KMS-11 (cell line): ENCODE measurements at regions not wholly inside any gene's neighbourhood (a gene's known extent, or its start where the extent isn't known, plus 50 kb on each side); places are given as distances from the start of the nearest gene placed in this dataset.

ENCODE experiments used
- H2AFZ ChIP-seq: fragments of 200-600 bp; sonication (generic); 2 replicates; pipeline ENCODE4 v1.6.1; 2016; ENCODE audit warnings: antibody characterized with exemption, mixed run types, low read depth
- H3K27ac ChIP-seq: fragments of 200-600 bp; sonication (generic); 2 replicates; pipeline ENCODE4 v1.6.1; 2016; ENCODE audit warnings: mild to moderate bottlenecking, mixed run types
- H3K27me3 ChIP-seq: fragments of 200-600 bp; sonication (generic); 2 replicates; pipeline ENCODE4 v1.6.1; 2017; ENCODE audit warnings: mild to moderate bottlenecking, low read depth, mixed run types, moderate library complexity; ENCODE audit not compliant: insufficient read depth
- H3K36me3 ChIP-seq: fragments of 200-600 bp; sonication (generic); 2 replicates; pipeline ENCODE4 v1.6.1; 2017; ENCODE audit warnings: mild to moderate bottlenecking, mixed run types; ENCODE audit not compliant: insufficient read depth
- H3K4me1 ChIP-seq: fragments of 200-600 bp; sonication (generic); 2 replicates; pipeline ENCODE4 v1.6.1; 2016; ENCODE audit warnings: mild to moderate bottlenecking, low read depth, mixed run types; ENCODE audit not compliant: poor library complexity, severe bottlenecking
- H3K4me2 ChIP-seq: fragments of 200-600 bp; sonication (generic); 2 replicates; pipeline ENCODE4 v1.7.0; 2016; ENCODE audit warnings: mild to moderate bottlenecking, mixed run types
- H3K4me3 ChIP-seq: fragments of 200-600 bp; sonication (generic); IDR thresholded peaks from 2 replicates; pipeline ENCODE4 v1.6.1; 2017; ENCODE audit warnings: low read depth, low read length, mixed read lengths; ENCODE audit not compliant: insufficient read depth
- H3K79me2 ChIP-seq: fragments of 200-600 bp; sonication (generic); 2 replicates; pipeline ENCODE4 v1.6.1; 2016; ENCODE audit warnings: low read depth, mixed run types; ENCODE audit not compliant: insufficient read depth
- H3K9ac ChIP-seq: fragments of 200-600 bp; sonication (generic); 2 replicates; pipeline ENCODE4 v1.6.1; 2016; ENCODE audit warnings: mild to moderate bottlenecking, mixed run types
- H4K20me1 ChIP-seq: fragments of 200-600 bp; sonication (generic); 2 replicates; pipeline ENCODE4 v1.6.1; 2016; ENCODE audit warnings: mild to moderate bottlenecking, mixed run types; ENCODE audit not compliant: insufficient read depth
- CTCF ChIP-seq: fragments of 200-600 bp; sonication (generic); conservative IDR thresholded peaks from 2 replicates; pipeline ENCODE4 v1.6.1; 2017; ENCODE audit warnings: low read depth, mild to moderate bottlenecking, antibody characterized with exemption, low read length, moderate library complexity, mixed read lengths

- H3K4me2 ChIP-seq, result no peak overlapping the region
- no peak overlapping the region for H3K4me3 ChIP-seq
- H3K36me3 ChIP-seq, result no peaks in the 10 kb centered on the region
Observed at GRCh38 chr5:158383486-158383885, 524.5 kb upstream of the CLINT1 start.

GRCh38 chr5:158382473-158382872 is 523.5 kb upstream of the CLINT1 start:
- H3K4me2 ChIP-seq, result no peak overlapping the region
- H3K9ac ChIP-seq, result no peak overlapping the region

More at GRCh38 chr5:158383486-158383885, 524.5 kb upstream of the CLINT1 start:
- no peaks in the 10 kb centered on the region for H4K20me1 ChIP-seq
- H3K79me2 ChIP-seq, result no peaks in the 10 kb centered on the region
- H2AFZ ChIP-seq, result no peak overlapping the region
- H3K27ac ChIP-seq, result no peak overlapping the region
- TF ChIP-seq CTCF, result no peak
- no peaks in the 10 kb centered on the region for H3K4me1 ChIP-seq
- H3K9ac ChIP-seq, result no peak overlapping the region
- no peaks in the 10 kb centered on the region for H3K27me3 ChIP-seq

GRCh38 chr5:158381614-158382160 is 522.7 kb upstream of the CLINT1 start:
- TF ChIP-seq CTCF, result no peak
- Histone ChIP-seq H3K4me1 (no peaks in the 10 kb centered on the region), H4K20me1 (no peaks in the 10 kb centered on the region), H3K4me2 (no peak overlapping the region), H3K79me2 (no peaks in the 10 kb centered on the region), H3K36me3 (no peaks in the 10 kb centered on the region), H3K27me3 (no peaks in the 10 kb centered on the region), H3K27ac (no peak overlapping the region), H3K4me3 (no peak overlapping the region), H2AFZ (no peak overlapping the region), H3K9ac (no peak overlapping the region)

More at GRCh38 chr5:158382473-158382872, 523.5 kb upstream of the CLINT1 start:
- Histone ChIP-seq H4K20me1 (no peaks in the 10 kb centered on the region), H3K36me3 (no peaks in the 10 kb centered on the region), H3K27ac (no peak overlapping the region), H3K4me1 (no peaks in the 10 kb centered on the region), H3K79me2 (no peaks in the 10 kb centered on the region), H2AFZ (no peak overlapping the region), H3K4me3 (no peak overlapping the region), H3K27me3 (no peaks in the 10 kb centered on the region)
- no peak for TF ChIP-seq CTCF

- H3K36me3 ChIP-seq, result no peaks in the 10 kb centered on the region
- no peak overlapping the region for H2AFZ ChIP-seq
- no peak overlapping the region for H3K27ac ChIP-seq
- H3K4me2 ChIP-seq, result no peak overlapping the region
- H3K9ac ChIP-seq, result no peak overlapping the region
- H4K20me1 ChIP-seq, result no peaks in the 10 kb centered on the region
- H3K4me1 ChIP-seq, result no peaks in the 10 kb centered on the region
- TF ChIP-seq CTCF, result no peak
- H3K4me3 ChIP-seq, result no peak overlapping the region
- no peaks in the 10 kb centered on the region for H3K27me3 ChIP-seq
- H3K79me2 ChIP-seq, result no peaks in the 10 kb centered on the region
Observed at GRCh38 chr5:158380661-158381060, 521.7 kb upstream of the CLINT1 start.
